Neural progenitor cell (in vitro differentiated cells): ENCODE measurements at regions not wholly inside any gene's neighbourhood (a gene's known extent, or its start where the extent isn't known, plus 50 kb on each side); places are given as distances from the start of the nearest gene placed in this dataset.
A peak's percentile ranks its signal among the peaks of the same experiment; 100 is the strongest.

Experiments
- DNase-seq: peaks from one replicate; pipeline ENCODE4 v3.0.0-alpha.2; 2016; ENCODE audit warnings: low spot score
- H2AFZ ChIP-seq: fragments of 200-600 bp; sonication (generic); replicated peaks from 2 replicates; pipeline ENCODE4 v1.6.1; 2016; ENCODE audit warnings: antibody characterized with exemption
- H3F3A ChIP-seq: fragments of 200-600 bp; sonication (generic); 2 replicates; pipeline ENCODE4 v1.6.1; 2016; ENCODE audit warnings: antibody characterized with exemption, low read depth
- H3K27ac ChIP-seq: fragments of 200-600 bp; sonication (generic); 2 replicates; pipeline ENCODE4 v1.5.1; 2016; ENCODE audit warnings: mild to moderate bottlenecking
- H3K27me3 ChIP-seq: fragments of 200-600 bp; sonication (generic); 2 replicates; pipeline ENCODE4 v1.6.1; 2016; ENCODE audit warnings: mild to moderate bottlenecking, moderate library complexity
- H3K36me3 ChIP-seq: fragments of 200-600 bp; sonication (generic); 2 replicates; pipeline ENCODE4 v1.5.1; 2016
- H3K4me1 ChIP-seq: fragments of 200-600 bp; sonication (generic); 2 replicates; pipeline ENCODE4 v1.6.1; 2016; ENCODE audit warnings: mixed run types
- H3K4me2 ChIP-seq: fragments of 200-600 bp; sonication (generic); 2 replicates; pipeline ENCODE4 v1.6.1; 2016
- H3K4me3 ChIP-seq: fragments of 200-600 bp; sonication (generic); 2 replicates; pipeline ENCODE4 v1.5.1; 2016
- H3K79me2 ChIP-seq: fragments of 200-600 bp; sonication (generic); 2 replicates; pipeline ENCODE4 v1.6.1; 2016; ENCODE audit warnings: low read depth
- H3K9ac ChIP-seq: fragments of 200-600 bp; sonication (generic); 2 replicates; pipeline ENCODE4 v1.6.1; 2016
- H3K9me3 ChIP-seq: fragments of 200-600 bp; sonication (generic); 2 replicates; pipeline ENCODE4 v1.5.1; 2016; ENCODE audit warnings: low read depth
- H4K20me1 ChIP-seq: fragments of 200-600 bp; sonication (generic); 2 replicates; pipeline ENCODE4 v1.6.1; 2016; ENCODE audit warnings: low read depth
- H3K27ac Mint-ChIP-seq: 3 replicates; pipeline ENCODE4 v1.8.0; 2021; ENCODE audit warnings: mixed read lengths
- H3K27me3 Mint-ChIP-seq: 2 replicates; pipeline ENCODE4 v1.8.0; 2022; ENCODE audit warnings: low read depth, mild to moderate bottlenecking, inconsistent platforms, moderate library complexity, mixed read lengths; ENCODE audit not compliant: insufficient read depth
- H3K36me3 Mint-ChIP-seq: 3 replicates; pipeline ENCODE4 v1.8.0; 2021; ENCODE audit warnings: mixed read lengths
- H3K4me1 Mint-ChIP-seq: 3 replicates; pipeline ENCODE4 v1.8.0; 2021; ENCODE audit warnings: mixed read lengths
- H3K4me3 Mint-ChIP-seq: 3 replicates; pipeline ENCODE4 v1.8.0; 2021; ENCODE audit warnings: mild to moderate bottlenecking, moderate library complexity, mixed read lengths
- H3K9me3 Mint-ChIP-seq: 3 replicates; pipeline ENCODE4 v1.8.0; 2020; ENCODE audit warnings: mixed read lengths
- CTCF ChIP-seq: fragments of 200-600 bp; sonication (generic); IDR thresholded peaks from 2 replicates; pipeline ENCODE4 v1.5.1; 2017; ENCODE audit warnings: antibody characterized with exemption, mild to moderate bottlenecking
- EZH2 ChIP-seq: fragments of 200-600 bp; sonication (generic); IDR thresholded peaks from 2 replicates; pipeline ENCODE4 v1.6.1; 2017; ENCODE audit warnings: antibody characterized with exemption, mild to moderate bottlenecking, moderate library complexity
- EZH2phosphoT487 ChIP-seq: fragments of 200-600 bp; sonication (generic); IDR thresholded peaks from 2 replicates; pipeline ENCODE4 v1.6.1; 2017; ENCODE audit warnings: antibody characterized with exemption

- Histone ChIP-seq H3K27me3 (no peaks in the 10 kb centered on the region), H3K36me3 (no peaks in the 10 kb centered on the region), H3K4me3 (no peak overlapping the region), H3K4me2 (no peak overlapping the region), H3F3A (no peaks in the 10 kb centered on the region), H3K27ac (no peak overlapping the region), H3K9me3 (no peaks in the 10 kb centered on the region), H3K79me2 (no peaks in the 10 kb centered on the region), H3K9ac (no peak overlapping the region), H4K20me1 (no peaks in the 10 kb centered on the region), H3K4me1 (no peaks in the 10 kb centered on the region), H2AFZ (no peak overlapping the region)
- Mint-ChIP-seq H3K27ac (no peak overlapping the region), H3K36me3 (no peaks in the 10 kb centered on the region), H3K4me1 (no peaks in the 10 kb centered on the region), H3K9me3 (no peaks in the 10 kb centered on the region), H3K27me3 (no peaks in the 10 kb centered on the region), H3K4me3 (no peak overlapping the region)
- no peak for DNase-seq
- TF ChIP-seq EZH2 (no peak), CTCF (no peak), EZH2phosphoT487 (no peak)
These were observed 81.3 kb upstream of the ASCC3 start for GRCh38 chr6:100962466-100962865.

DNA sequence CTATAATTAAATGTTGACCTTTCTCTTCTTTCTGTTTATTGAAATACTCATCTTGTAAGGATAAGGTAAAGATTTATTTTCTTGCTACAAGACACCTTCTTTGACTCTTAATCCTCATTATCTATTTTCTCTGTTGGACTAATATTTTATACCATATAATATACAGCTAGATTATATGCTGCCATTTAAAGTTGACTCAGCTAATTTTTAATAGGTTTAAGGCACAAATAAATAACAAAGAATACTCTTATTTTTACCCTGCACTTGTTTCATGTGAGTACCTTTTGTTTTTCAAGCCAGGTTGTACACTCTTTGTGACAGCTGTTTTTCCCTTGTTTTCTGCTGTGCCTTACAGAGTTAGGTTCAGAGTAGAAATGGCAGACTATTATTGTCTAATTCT lies 83.9 kb upstream of the ASCC3 start:
- Histone ChIP-seq H3K79me2 (no peaks in the 10 kb centered on the region), H3K4me3 (no peak overlapping the region), H4K20me1 (no peaks in the 10 kb centered on the region), H3K27me3 (no peaks in the 10 kb centered on the region), H2AFZ (no peak overlapping the region), H3K27ac (no peak overlapping the region), H3K4me2 (no peak overlapping the region), H3F3A (no peaks in the 10 kb centered on the region), H3K9ac (no peak overlapping the region), H3K4me1 (no peaks in the 10 kb centered on the region), H3K36me3 (no peaks in the 10 kb centered on the region), H3K9me3 (no peaks in the 10 kb centered on the region)
- Mint-ChIP-seq H3K36me3 (no peaks in the 10 kb centered on the region), H3K4me1 (no peaks in the 10 kb centered on the region), H3K4me3 (no peak overlapping the region), H3K27ac (no peak overlapping the region), H3K27me3 (no peaks in the 10 kb centered on the region), H3K9me3 (no peaks in the 10 kb centered on the region)
- no peak for TF ChIP-seq EZH2phosphoT487
- TF ChIP-seq EZH2 = no peak
- no peak for TF ChIP-seq CTCF
- no peak for DNase-seq

- peak; percentile 44 for DNase-seq
- Histone ChIP-seq H3K4me2 (no peak overlapping the region), H3K36me3 (no peaks in the 10 kb centered on the region), H3K4me1 (no peaks in the 10 kb centered on the region), H3K4me3 (no peak overlapping the region), H3K27me3 (no peaks in the 10 kb centered on the region), H3K27ac (no peak overlapping the region), H3F3A (no peaks in the 10 kb centered on the region), H3K79me2 (no peaks in the 10 kb centered on the region), H3K9me3 (no peaks in the 10 kb centered on the region), H4K20me1 (no peaks in the 10 kb centered on the region), H2AFZ (no peak overlapping the region), H3K9ac (no peak overlapping the region)
- Mint-ChIP-seq H3K9me3 (peaks cover 6% of the 10 kb centered on the region), H3K36me3 (no peaks in the 10 kb centered on the region), H3K4me1 (no peaks in the 10 kb centered on the region), H3K27ac (no peak overlapping the region), H3K4me3 (no peak overlapping the region), H3K27me3 (peaks cover 4% of the 10 kb centered on the region)
- TF ChIP-seq CTCF (peak; percentile 14), EZH2 (no peak)
These were observed 87.8 kb upstream of the ASCC3 start for GRCh38 chr6:100968949-100969348.

GRCh38 chr6:100979267-100979666 lies 98.1 kb upstream of the ASCC3 start:
- no peaks in the 10 kb centered on the region for H3K9me3 ChIP-seq
- TF ChIP-seq CTCF (no peak), EZH2phosphoT487 (no peak), EZH2 (no peak)
- peak overlapping the region; percentile 51 for H3K27ac ChIP-seq
- H3K4me1 ChIP-seq = peaks cover 21% of the 10 kb centered on the region
- no peaks in the 10 kb centered on the region for H3K79me2 ChIP-seq
- peak; percentile 33 for DNase-seq
- peaks cover 7% of the 10 kb centered on the region for H3K9me3 Mint-ChIP-seq
- no peaks in the 10 kb centered on the region for H3K27me3 ChIP-seq
- H4K20me1 ChIP-seq = no peaks in the 10 kb centered on the region
- H3K27ac Mint-ChIP-seq = peak overlapping the region; percentile 44
- H3K4me3 ChIP-seq = no peak overlapping the region
- peak overlapping the region; percentile 3 for H3K4me3 Mint-ChIP-seq
- peaks cover 3% of the 10 kb centered on the region for H3K36me3 Mint-ChIP-seq
- no peak overlapping the region for H3K9ac ChIP-seq
- H3K27me3 Mint-ChIP-seq = no peaks in the 10 kb centered on the region
- peak overlapping the region; percentile 55 for H3K4me2 ChIP-seq
- H3F3A ChIP-seq = no peaks in the 10 kb centered on the region
- H3K36me3 ChIP-seq = no peaks in the 10 kb centered on the region
- H3K4me1 Mint-ChIP-seq = peaks cover 12% of the 10 kb centered on the region
- peak overlapping the region; percentile 35 for H2AFZ ChIP-seq
